K562 (cell line): ENCODE measurements at regions not wholly inside any gene's neighbourhood (a gene's known extent, or its start where the extent isn't known, plus 50 kb on each side); places are given as distances from the start of the nearest gene placed in this dataset.

Experiments used
- ARHGAP35 ChIP-seq: fragments of 450-650 bp; IDR thresholded peaks from 2 replicates; pipeline ENCODE4 v1.6.1; 2018; ENCODE audit not compliant: partially characterized antibody
- CXXC5 ChIP-seq: fragments of 250-450 bp; sonication (Bioruptor Pico); IDR thresholded peaks from 2 replicates; pipeline ENCODE4 v1.8.0; 2022; ENCODE audit warnings: inconsistent platforms, mild to moderate bottlenecking, moderate library complexity
- HDAC3 ChIP-seq: fragments of 450-650 bp; IDR thresholded peaks from 2 replicates; pipeline ENCODE4 v1.6.1; 2018; ENCODE audit warnings: borderline replicate concordance, mild to moderate bottlenecking, moderate library complexity; ENCODE audit not compliant: partially characterized antibody
- HMGN3 ChIP-seq: IDR thresholded peaks from 2 replicates; pipeline ENCODE4 v1.6.1; 2011; ENCODE audit warnings: borderline replicate concordance, low read depth, mild to moderate bottlenecking, mixed read lengths, low read length; ENCODE audit not compliant: insufficient read length; ENCODE audit errors: extremely low read depth
- KDM2B ChIP-seq: fragments of 250-450 bp; sonication (Bioruptor Pico); IDR thresholded peaks from 2 replicates; pipeline ENCODE4 v1.8.0; 2021; ENCODE audit warnings: mild to moderate bottlenecking, moderate library complexity
- KLF13 ChIP-seq: fragments of 450-650 bp; IDR thresholded peaks from 2 replicates; pipeline ENCODE4 v1.6.1; 2016; ENCODE audit warnings: missing genetic modification characterization, low read depth, mild to moderate bottlenecking, missing compliant biosample characterization, moderate library complexity, borderline replicate concordance
- LEF1 ChIP-seq: fragments of 450-650 bp; IDR thresholded peaks from 2 replicates; pipeline ENCODE4 v1.6.1; 2016; ENCODE audit warnings: mild to moderate bottlenecking
- MXI1 ChIP-seq: IDR thresholded peaks from 2 replicates; pipeline ENCODE4 v1.6.1; 2011; ENCODE audit warnings: low read depth, mild to moderate bottlenecking, improper control_type of control experiment, low read length
- NONO ChIP-seq, 2 experiments: fragments of 200-400 bp in 1 of 2; fragments of 450-650 bp in 1 of 2; formaldehyde crosslinking in 1 of 2; IDR thresholded peaks; 2 replicates each; pipeline ENCODE4 v1.6.1; 2017; ENCODE audit warnings: low read depth in 2 of 2, mild to moderate bottlenecking in 2 of 2, moderate library complexity in 2 of 2, low read length in 1 of 2
- NR0B1 ChIP-seq: fragments of 450-650 bp; IDR thresholded peaks from one replicate; pipeline ENCODE4 v1.6.1; 2018; ENCODE audit warnings: mild to moderate bottlenecking, moderate library complexity; ENCODE audit not compliant: partially characterized antibody
- RFX7 ChIP-seq: fragments of 250-450 bp; sonication (Bioruptor Pico); IDR thresholded peaks from 2 replicates; pipeline ENCODE4 v1.5.1; 2021; ENCODE audit warnings: mild to moderate bottlenecking
- SMARCC2 ChIP-seq: fragments of 450-650 bp; IDR thresholded peaks from 2 replicates; pipeline ENCODE4 v1.6.1; 2017; ENCODE audit warnings: antibody characterized with exemption, moderate library complexity, mild to moderate bottlenecking, low read depth
- SRSF3 ChIP-seq: fragments of 200-400 bp; formaldehyde crosslinking; IDR thresholded peaks from 2 replicates; pipeline ENCODE4 v1.6.1; 2016; ENCODE audit warnings: mild to moderate bottlenecking, low read length, moderate library complexity; ENCODE audit not compliant: insufficient read depth
- TAL1 ChIP-seq: fragments of 450-650 bp; IDR thresholded peaks from 2 replicates; pipeline ENCODE4 v1.6.1; 2016; ENCODE audit warnings: mild to moderate bottlenecking
- TCF3 ChIP-seq: sonication (generic); formaldehyde crosslinking; IDR thresholded peaks from 2 replicates; pipeline ENCODE4 v1.4.0; 2020; ENCODE audit warnings: mild to moderate bottlenecking, missing genetic modification reagents
- TRIM25 ChIP-seq: fragments of 450-650 bp; IDR thresholded peaks from 2 replicates; pipeline ENCODE4 v1.7.0; 2016; ENCODE audit warnings: borderline replicate concordance
- ZBTB9 ChIP-seq: fragments of 450-650 bp; formaldehyde crosslinking; IDR thresholded peaks from 2 replicates; pipeline ENCODE4 v1.4.0; 2020; ENCODE audit warnings: mild to moderate bottlenecking, moderate library complexity
- ZFP30 ChIP-seq: fragments of 250-450 bp; sonication (Bioruptor Pico); IDR thresholded peaks from 2 replicates; pipeline ENCODE4 v1.8.0; 2022; ENCODE audit warnings: moderate library complexity, mild to moderate bottlenecking, inconsistent platforms, borderline replicate concordance
- ZNF140 ChIP-seq: fragments of 250-450 bp; sonication (Bioruptor Pico); IDR thresholded peaks from 2 replicates; pipeline ENCODE4 v1.8.0; 2021; ENCODE audit warnings: moderate library complexity, mild to moderate bottlenecking, inconsistent platforms
- ZNF174 ChIP-seq: fragments of 250-450 bp; sonication (Bioruptor Pico); IDR thresholded peaks from 2 replicates; pipeline ENCODE4 v1.4.0; 2020; ENCODE audit warnings: mild to moderate bottlenecking
- ZNF316 ChIP-seq: fragments of 450-650 bp; IDR thresholded peaks from 2 replicates; pipeline ENCODE4 v1.6.1; 2016
- ZNF445 ChIP-seq: fragments of 250-450 bp; sonication (Bioruptor Pico); IDR thresholded peaks from 2 replicates; pipeline ENCODE4 v1.4.0; 2020; ENCODE audit warnings: low read depth, mild to moderate bottlenecking, moderate library complexity
- TF ChIP-seq, protein P1 (sequence below), 2 experiments: fragments of 250-450 bp in 1 of 2; fragments of 450-650 bp in 1 of 2; sonication (Bioruptor Pico) in 1 of 2; IDR thresholded peaks; 2 replicates each; pipeline versions ENCODE4 v1.6.1 to v1.8.0; 2016 to 2021; ENCODE audit warnings: mild to moderate bottlenecking in 2 of 2, moderate library complexity in 2 of 2, missing compliant biosample characterization in 1 of 2, missing genetic modification characterization in 1 of 2
- TF ChIP-seq, protein P2 (sequence below): fragments of 450-650 bp; IDR thresholded peaks from 2 replicates; pipeline ENCODE4 v1.6.1; 2016; ENCODE audit warnings: low read depth, mild to moderate bottlenecking, moderate library complexity

GRCh38 chr19:28553005-28553404 is 659.9 kb downstream of the UQCRFS1 start (continued):
- 0 out of 2 replicates have a peak, but pooled peaks have one; percentile 66 for TF ChIP-seq ZBTB9 (CRISPR knock-in tag)
- TF ChIP-seq SMARCC2: no peak
- TF ChIP-seq RFX7 (CRISPR knock-in tag): no peak
- TF ChIP-seq, protein P1, sequence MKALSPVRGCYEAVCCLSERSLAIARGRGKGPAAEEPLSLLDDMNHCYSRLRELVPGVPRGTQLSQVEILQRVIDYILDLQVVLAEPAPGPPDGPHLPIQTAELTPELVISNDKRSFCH (CRISPR knock-in tag; IDR thresholded peaks at IDR 0.05): no peak
- TF ChIP-seq, protein P1 (tag; IDR thresholded peaks at IDR 0.05): peak; percentile 74; the same call in 1 of the 2 replicates
- no peak for TF ChIP-seq TCF3 (CRISPR knock-in tag)
- no peak for TF ChIP-seq TRIM25
- TF ChIP-seq NR0B1: no peak
- TF ChIP-seq ZFP30: no peak
- TF ChIP-seq TAL1: no peak
- no peak for TF ChIP-seq MXI1
- no peak for TF ChIP-seq ZNF140
- no peak for TF ChIP-seq HDAC3
- peak; percentile 90 for TF ChIP-seq ZNF316
- no peak for TF ChIP-seq ARHGAP35
- TF ChIP-seq NONO (IDR thresholded peaks at IDR 0.05; ENCODE audit: low read depth in 2 of 2, low read length in 1 of 2): no peak
- TF ChIP-seq ZNF174: no peak
- no peak for TF ChIP-seq KLF13 (tag)
- no peak for TF ChIP-seq HMGN3
- no peak for TF ChIP-seq KDM2B (CRISPR knock-in tag)
- TF ChIP-seq LEF1: no peak
- TF ChIP-seq CXXC5 (CRISPR knock-in tag): peak; percentile 82
- no peak for TF ChIP-seq ZNF445 (CRISPR knock-in tag)
- no peak for TF ChIP-seq SRSF3
- TF ChIP-seq, protein P2, sequence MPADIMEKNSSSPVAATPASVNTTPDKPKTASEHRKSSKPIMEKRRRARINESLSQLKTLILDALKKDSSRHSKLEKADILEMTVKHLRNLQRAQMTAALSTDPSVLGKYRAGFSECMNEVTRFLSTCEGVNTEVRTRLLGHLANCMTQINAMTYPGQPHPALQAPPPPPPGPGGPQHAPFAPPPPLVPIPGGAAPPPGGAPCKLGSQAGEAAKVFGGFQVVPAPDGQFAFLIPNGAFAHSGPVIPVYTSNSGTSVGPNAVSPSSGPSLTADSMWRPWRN: no peak
